ENCODE measurements at regions not wholly inside any gene's neighbourhood (a gene's known extent, or its start where the extent isn't known, plus 50 kb on each side); places are given as distances from the start of the nearest gene placed in this dataset.

DNA sequence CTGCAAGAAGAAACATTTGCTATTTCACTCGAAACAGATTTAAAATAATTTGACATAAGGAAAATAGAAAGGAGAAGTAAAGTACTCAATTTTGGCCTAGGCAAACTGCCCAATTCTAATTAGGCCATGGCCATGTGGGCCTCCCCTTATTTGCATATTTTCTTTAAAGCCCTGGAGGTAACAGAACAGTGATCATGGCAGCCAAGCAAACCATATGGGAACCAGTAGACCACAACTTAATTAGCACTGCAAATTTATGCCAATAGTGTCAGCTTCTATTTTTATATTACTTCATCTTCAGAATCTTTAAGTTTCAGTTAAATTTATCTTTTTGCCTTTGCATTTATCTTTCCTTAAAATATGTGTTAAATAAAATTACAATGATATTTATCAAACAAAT lies 63.3 kb upstream of the THSD7A start:
- peak; percentile 6 to 33 for DNase-seq

DNA sequence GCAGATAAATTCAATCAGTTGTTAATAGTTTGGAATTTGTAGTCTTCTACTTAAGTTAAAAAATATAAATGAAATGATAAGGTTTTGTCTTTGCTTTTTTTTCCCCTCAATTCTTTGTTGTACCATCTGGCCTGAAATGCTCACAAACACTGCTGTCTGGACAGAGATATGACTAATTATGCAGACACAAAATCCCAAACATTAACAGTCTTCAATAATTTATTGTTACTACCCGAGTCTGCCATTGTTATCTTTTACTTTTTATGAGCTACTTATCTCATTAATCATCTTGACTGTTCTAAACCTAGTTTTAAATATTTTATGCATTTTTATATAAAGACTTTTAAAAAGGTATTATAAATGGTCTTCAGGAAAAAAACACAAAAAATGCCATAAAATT lies 64.7 kb upstream of the THSD7A start:
- DNase-seq = no peak

- no peak for DNase-seq
Measured at GRCh38 chr7:11899247-11899646, 67.2 kb upstream of the THSD7A start.

- no peak for DNase-seq
Measured at GRCh38 chr7:11910253-11910652, 78.3 kb upstream of the THSD7A start.

DNA sequence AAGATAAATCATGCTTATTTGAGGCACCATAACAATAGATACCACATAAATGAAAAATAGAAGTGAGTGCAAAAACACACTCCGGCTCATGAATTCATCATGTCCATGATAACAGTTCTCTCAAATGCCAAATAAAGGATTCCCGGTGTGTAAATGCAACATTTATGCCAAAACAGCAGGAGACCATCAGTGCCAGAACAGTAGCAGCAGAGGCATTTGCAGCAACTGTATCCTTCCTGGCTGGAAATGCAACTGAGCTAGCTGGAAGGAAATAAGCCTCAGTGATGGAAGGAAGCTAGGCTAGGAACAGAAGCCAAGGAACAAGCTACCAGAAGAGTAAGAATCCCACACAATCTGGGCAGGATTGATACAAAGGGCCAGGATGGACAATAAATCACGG lies 79.9 kb upstream of the THSD7A start:
- DNase-seq = no peak

- no peak for DNase-seq
Measured at GRCh38 chr7:11914645-11915044, 82.6 kb upstream of the THSD7A start.

GRCh38 chr7:11923376-11923930 lies 91.5 kb upstream of the THSD7A start:
- DNase-seq = no peak

DNA sequence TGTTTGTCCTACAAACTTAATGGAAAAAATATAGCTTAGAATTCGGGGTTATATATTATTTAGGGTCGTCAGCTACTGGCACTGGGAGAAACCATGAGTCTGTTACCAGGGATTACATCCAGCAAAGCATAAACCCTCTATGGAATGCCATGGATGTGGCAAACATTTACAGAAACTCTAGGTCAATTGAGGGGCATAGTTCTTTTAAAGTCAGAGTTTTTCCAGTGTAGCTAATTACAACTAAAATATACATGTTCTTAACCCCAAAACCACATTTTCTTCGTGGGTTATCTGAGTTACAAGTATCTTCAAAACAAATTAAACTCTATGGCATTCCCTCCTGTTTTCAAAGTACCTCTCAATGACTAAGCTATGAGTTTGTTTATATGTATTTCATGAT lies 99.3 kb upstream of the THSD7A start:
- DNase-seq = no peak

GRCh38 chr7:11934796-11935195 lies 102.8 kb upstream of the THSD7A start:
- DNase-seq = no peak

DNA sequence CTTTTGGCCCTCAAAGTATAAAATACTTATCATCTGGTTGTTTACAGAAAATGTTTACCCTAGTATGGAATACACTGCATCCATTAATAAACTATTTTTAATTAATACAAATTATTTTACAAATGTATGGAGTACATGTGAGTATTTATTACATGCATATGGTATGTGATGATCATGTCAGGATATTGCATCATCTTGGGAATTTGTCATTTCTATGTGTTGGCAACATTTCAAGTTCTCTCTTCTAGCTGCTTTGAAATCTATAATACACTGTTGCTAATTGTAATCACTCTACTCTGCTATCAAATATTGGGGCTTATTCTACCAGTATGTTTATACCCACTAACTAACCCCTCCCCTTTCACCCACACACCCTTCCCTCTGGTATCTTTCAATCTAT lies 103.9 kb upstream of the THSD7A start:
- no peak for DNase-seq

- DNase-seq = no peak
Measured at GRCh38 chr7:11946794-11947193, 114.8 kb upstream of the THSD7A start.

DNA sequence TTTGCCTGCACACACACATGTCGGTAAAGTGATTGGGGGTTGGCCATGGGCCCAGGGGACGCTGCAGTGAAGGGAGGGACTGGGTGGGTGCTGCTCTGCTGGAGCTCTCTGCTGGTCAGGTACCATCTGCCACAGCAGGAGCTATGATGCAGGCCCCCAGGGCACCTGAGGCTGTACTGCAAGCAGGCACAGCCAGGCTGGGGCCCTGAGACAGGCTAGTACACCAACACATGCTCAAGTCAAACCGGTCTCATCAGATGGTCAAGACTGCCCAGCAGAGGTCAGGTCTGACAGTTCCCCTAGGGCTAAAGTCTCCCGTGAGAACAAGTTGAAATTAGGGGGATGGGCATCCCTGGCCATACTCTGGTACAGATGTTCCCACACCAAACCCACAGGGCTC lies 118.3 kb upstream of the THSD7A start:
- no peak for DNase-seq

DNA sequence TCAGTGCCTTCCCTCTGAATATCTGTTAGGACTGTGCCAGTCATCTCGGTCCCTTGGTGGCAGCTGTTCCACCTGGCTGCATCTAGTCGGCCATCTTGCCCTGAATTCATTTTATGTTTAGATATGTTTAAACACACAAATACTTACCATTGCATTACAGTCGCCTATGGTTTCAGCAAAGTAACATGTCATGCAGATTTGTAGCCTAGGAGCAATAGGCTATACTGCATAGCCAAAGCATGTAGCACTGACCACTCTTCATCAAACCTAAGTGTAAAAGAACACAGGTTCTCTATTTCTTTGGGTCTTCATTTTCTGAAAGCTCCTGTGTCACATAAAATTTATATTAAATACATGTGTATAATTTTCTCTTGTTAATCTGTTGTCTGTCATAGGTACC lies 118.9 kb upstream of the THSD7A start:
- no peak for DNase-seq

DNA sequence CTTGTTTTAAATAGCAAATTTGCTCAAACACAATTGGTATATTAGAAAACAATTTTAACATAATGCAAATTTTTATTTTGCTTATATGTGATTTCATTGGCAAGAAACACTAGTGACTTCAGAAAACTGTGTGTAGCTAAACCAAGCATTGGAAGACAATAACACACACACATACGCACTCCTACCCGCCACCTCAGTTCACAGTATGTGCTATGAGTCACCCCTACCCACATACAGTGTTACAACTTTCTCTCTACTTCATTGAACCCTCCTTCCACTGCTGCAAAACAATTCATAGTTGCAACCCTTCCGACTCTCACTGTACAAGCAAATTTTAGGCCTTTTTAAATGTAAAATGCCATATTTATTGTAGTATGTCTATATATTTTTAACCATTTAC lies 119.9 kb upstream of the THSD7A start:
- DNase-seq = no peak

GRCh38 chr7:11952972-11953371 lies 121.0 kb upstream of the THSD7A start:
- DNase-seq = no peak

DNA sequence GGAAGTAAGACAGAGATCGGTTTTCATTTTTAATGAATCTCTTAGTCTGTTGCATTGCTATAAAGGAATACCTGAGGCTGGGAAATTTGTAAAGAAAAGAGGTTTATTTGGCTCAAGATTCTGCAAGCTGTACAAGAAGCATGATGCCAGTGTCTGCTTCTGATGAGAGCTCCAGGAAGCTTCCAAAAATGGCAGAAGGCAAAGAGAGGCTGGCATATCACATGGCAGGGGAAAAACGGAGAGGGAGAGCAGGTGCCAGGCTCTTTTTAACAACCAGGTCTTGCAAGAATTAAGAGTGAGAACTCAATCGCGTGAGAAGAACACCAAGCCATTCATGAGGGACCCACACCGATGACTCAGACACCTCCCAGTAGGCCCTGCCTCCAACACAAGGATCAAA lies 125.0 kb upstream of the THSD7A start:
- DNase-seq = no peak

GRCh38 chr7:11957956-11958355 lies 126.0 kb upstream of the THSD7A start:
- DNase-seq = no peak

DNA sequence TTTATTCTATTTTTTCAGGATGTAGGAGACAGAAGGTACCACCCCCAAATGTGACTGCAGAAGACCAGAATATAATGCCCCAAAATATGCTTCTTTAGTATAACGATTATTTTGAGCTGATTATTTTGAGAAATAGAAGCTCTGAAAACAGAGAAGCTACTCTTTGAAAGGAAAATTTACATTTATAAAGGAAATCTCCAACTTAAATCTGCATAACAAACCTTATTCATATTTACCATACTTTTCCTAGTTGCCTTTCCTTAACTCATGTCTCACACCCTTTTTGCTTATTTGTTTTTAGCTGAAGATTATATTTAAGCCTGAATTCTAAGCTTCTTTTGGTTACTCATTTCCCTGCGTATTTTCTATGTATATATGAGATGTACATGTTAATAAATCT lies 127.1 kb upstream of the THSD7A start:
- DNase-seq = no peak

GRCh38 chr7:11960621-11961020 lies 128.6 kb upstream of the THSD7A start:
- DNase-seq = no peak

- no peak for DNase-seq
Measured at GRCh38 chr7:11969643-11970042, 137.6 kb upstream of the THSD7A start.

DNA sequence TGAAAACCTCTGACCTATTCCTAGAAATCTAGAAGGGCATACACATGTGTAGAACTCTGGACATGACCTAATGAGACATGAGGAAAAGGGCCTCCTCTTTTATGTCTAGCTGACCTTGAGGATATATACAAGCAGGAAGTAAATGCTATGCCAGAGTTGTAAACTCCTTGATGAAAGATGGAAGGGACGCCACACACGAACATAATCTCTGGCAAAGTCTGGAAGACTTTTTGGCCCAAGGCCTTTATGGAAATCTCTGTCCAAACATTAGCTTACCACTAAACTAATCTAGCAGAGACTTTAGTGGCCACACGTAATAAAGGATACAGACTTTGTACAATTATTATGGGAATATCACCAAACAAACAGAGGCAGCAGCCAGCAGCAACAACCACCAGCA lies 138.1 kb upstream of the THSD7A start:
- no peak for DNase-seq

DNA sequence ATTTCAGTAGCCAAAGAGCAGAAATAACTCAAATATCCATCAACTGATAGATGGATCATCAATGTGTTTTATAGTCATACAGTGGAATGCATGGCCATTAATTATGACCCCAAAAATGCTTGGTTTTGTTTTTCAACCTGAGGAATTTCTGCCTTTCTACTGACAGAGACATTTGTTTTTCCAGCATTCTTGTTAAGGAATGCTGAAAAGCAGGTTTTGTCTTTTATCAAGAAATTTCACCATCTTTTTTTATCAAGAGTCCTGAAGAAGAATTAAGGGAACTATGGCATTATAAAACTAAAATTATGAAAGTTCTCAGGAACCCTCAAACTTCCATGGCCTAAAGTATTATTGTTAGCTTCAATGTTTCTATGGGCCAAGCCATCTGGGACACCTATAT lies 153.4 kb upstream of the THSD7A start:
- DNase-seq = no peak

DNA sequence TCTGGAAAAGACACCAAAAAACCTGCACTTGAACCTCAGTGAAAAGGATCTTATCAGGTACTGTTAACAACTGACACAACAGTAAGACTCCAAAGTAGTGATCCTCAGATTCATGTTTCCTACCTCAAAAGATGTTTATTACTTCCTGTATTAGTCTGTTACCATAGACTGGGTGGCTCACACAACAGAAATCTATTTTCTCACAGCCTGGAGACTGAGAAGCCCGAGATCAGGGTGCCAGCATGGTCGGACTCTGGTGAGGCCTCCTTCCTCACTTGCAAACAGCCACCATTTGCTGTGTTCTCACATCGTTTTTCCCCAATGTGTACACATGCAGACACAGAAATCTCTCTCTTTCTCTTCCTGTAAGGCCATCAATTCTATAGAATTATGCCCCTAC lies 154.0 kb upstream of the THSD7A start:
- no peak for DNase-seq

DNA sequence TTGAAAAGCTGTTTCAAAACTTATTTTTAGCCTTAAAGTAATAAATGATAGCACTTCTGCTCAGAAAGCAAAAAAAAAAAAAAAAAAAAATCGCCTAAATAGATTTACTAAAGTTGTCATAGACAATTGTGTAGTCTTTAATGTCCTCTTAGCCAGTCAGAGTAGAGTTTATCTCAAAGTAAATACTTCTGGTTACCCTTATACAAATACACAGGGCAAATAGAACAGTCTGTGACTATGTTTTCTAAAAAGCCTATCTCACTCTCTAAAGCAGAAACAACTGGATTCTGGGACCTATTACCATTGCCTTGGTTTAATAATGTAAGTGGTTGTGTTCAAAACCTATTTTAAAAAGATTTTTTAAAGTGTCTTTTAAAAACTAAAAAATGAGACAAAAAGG lies 156.2 kb upstream of the THSD7A start:
- DNase-seq = no peak

GRCh38 chr7:12002428-12002827 lies 170.4 kb upstream of the THSD7A start:
- no peak for DNase-seq

DNA sequence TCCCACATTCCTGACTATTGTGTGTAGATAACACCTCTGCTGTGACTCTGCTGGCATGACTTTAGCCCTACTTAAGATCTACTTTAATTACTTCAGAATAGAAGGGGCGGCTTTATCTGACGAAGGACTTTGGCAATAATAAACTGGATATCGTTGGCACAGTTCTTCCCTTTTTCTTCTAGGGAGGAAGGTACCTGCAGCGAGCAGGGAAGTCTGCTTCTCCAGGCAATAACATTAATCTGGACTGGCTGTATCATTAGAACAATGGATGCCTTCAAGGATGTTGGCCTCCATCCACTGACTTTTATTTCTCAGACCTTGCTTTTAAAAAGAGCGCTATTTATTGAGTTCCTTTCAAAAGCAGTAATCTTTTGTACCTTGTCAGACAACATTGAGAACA lies 172.6 kb upstream of the THSD7A start:
- no peak for DNase-seq

Measured in NCI-H526 (cell line).